NCI-H2081 (cell line): ENCODE measurements at regions not wholly inside any gene's neighbourhood (a gene's known extent, or its start where the extent isn't known, plus 50 kb on each side); places are given as distances from the start of the nearest gene placed in this dataset.
"Not testable (repeated sequence)": the region's sequence is repeated elsewhere in the genome, so short reads cannot be mapped to it uniquely, and the experiment has no call there.

Experiments used
- DNase-seq, 2 experiments: peaks; one replicate each; lab custom pipeline; 2025; lab: John Stamatoyannopoulos, UW

- no peak for DNase-seq
Measured at GRCh38 chr3:59503441-59503840, 453.6 kb upstream of the CFAP20DC start.

GRCh38 chr3:59502806-59503205, 453.0 kb upstream of the CFAP20DC start:
- no peak for DNase-seq

DNA sequence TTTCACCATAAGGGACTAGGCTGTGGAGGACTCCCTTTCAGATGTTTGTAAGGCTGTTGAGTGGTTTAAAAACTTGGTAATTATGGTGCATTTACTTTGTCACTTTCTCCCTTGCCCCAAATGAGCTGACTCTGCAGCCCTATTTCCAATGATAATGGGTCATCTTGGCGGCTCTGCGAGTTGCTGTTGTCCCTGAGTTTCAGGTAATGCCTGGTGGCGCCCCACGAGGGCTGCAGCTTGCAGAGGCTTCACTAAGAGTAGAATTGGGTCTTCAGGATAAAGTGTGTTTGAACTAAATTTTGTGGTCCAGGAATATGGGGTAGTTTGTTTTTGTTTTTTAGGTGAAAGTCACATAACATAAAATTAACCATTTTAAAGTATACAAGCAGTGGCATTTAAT, 450.1 kb upstream of the CFAP20DC start:
- no peak for DNase-seq

DNA sequence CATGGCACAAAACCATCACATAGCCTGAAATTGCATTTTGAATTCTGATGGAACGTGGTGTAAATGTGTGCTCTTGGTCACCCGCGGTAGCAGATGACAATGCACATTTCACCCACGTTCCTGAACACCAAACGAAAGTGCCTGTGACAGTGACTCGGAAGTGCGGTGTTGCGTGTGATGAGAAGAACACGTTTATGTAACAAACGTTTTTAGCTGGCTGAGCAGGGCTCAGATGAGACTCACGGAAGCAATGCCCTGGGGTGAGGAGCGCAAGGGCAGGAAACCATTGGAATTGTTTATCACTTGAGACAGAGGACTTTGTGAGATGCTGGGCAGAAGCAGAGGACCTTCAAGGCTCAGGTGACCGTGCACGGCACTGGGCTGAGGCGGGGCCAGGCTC, 449.2 kb upstream of the CFAP20DC start:
- no peak for DNase-seq

GRCh38 chr3:59496250-59496649, 446.4 kb upstream of the CFAP20DC start:
- DNase-seq = no peak

DNA sequence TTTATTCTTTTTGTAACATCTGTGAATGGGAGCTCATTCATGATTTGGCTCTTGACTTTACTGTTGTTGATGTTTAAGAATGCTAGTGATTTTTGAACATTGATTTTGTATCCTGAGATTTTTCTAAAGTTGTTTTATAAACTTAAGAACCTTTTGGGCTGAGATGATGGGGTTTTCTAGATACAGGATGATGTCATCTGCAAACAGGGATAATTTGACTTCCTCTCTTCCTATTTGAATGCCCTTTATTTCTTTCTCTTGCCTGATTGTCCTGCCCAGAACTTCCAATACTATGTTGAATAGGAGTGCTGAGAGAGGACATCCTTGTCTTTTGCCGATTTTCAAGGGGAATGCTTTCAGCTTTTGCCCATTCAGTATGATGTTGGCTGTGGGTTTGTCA, 445.1 kb upstream of the CFAP20DC start:
- DNase-seq = not testable (repeated sequence)

DNA sequence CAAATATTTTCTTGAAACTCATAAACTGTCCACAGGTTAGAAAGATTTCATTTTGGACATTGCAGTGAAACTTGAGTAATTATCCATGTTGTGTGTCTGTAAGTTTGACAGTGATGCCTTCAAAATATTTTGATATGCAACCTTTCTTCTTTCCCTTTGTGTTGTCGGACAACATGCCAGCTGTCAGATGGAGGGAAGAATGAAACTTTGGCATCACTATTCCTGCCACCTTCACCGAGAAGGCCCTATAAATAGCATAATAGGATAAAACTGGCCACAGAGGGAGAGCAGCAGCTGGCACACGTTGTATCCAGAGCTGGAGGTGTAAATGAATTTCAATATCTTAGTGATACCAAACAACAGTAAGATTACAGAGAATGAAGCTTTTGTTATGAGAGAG, 436.7 kb upstream of the CFAP20DC start:
- DNase-seq = no peak

DNA sequence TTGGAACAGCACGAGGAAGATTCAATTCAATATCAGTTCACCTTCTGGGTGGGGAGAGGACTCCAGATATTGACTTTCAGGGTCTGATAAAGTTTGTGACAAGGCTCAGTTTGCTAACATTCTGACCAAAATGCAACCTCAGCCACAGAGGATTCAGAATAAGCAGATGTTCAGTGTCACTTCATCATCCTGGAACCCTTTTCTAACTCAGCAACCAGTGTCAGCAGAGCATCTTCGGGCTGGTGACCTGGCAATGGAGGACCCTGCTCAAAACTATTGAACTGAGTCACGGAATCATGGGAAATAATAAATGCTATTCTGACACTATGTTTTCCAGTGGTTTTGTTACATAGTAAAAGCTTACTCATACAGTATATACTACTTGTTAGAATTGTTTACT, 433.4 kb upstream of the CFAP20DC start:
- no peak for DNase-seq

GRCh38 chr3:59482684-59483083, 432.9 kb upstream of the CFAP20DC start:
- DNase-seq = no peak

DNA sequence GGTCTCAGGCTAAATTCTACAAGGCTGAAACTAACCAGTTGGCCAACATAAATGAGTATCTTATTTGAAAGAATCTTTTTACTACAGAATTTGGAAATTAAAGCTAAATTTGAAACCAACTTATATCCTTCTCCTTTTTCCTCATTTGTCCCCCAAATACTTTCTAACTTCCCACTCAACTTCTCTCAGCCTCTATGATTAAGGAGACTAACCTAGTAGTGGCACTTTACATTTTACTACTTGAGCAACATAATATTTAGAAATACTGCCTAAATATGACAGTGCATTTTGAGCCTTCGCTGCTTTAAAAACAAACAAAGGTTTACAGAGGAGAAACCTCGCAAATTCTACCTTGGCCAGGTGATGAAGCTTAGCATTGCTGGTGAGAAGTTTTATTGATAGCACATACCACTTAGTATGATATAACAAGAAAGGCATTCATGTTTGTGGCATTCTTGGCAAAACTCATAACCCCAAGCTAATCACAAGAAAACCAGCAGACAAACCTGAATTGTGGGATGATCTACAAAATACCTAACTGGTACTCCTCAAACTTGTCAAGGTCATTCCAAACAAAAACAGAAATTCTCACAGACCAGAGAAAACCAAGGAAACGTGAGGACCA, 432.1 kb upstream of the CFAP20DC start:
- DNase-seq = no peak

- no peak for DNase-seq
Measured at GRCh38 chr3:59480486-59480995, 430.7 kb upstream of the CFAP20DC start.

- DNase-seq = no peak
Measured at GRCh38 chr3:59473636-59474035, 423.8 kb upstream of the CFAP20DC start.

DNA sequence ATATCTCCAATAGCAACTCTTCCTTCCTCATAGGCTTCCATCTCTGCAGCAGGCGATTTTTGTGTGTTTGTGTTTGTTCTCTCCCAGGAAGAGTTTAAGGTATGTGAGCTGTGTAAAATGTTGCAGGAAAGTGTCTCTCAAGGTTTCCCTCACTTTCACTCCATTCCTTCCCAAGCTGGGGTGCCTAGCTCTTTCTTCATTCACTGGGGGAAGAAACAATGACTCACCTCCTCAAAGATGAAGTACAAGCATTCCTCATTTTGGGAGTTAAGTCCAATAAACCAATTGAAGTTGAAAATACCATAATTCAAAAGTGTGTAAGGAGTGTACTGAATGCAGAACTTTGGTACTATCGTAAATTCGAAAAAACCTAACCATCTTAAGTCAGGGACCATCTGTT, 422.7 kb upstream of the CFAP20DC start:
- no peak for DNase-seq

- DNase-seq = no peak
Measured at GRCh38 chr3:59469948-59470723, 420.3 kb upstream of the CFAP20DC start.

DNA sequence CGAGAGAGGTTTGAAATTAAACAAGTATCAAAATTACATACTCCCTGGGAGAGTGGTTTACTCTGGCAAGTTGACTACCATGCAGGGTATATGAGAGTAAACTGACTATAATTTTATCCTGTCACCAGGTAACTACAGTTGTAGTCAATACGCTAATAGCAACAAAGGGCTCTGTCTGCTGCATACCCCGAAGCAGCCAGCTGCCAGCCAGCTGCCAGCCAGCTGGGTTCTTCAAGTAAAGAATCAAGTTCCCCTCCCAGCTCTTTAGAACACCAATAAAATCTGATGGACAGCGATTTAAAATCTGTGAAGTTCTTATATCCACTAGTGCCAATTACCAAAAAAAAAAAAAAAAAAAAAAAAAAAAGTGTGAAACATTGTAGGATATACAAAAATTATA, 417.7 kb upstream of the CFAP20DC start:
- DNase-seq = peak; percentile 68 to 89

DNA sequence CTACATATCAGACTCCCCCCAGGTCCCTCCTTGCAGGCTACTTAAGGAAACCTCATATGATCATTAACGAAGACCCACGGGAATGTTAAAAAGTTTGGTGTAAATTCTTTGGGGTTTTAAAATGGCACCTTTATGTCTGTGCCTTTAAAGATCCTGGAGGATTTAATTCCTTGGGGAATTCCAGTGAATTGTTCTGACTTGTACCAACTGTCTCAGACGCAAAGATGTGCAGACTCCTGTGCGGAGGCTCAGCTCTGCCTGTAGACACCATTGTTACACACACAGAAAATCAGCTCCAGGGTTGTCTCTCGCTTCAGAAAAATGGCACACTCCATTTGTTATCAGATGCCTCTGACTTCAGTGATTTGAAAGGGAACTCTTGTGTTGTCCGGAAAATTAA, 414.4 kb upstream of the CFAP20DC start:
- no peak for DNase-seq

- no peak for DNase-seq
Measured at GRCh38 chr3:59463253-59463652, 413.4 kb upstream of the CFAP20DC start.

DNA sequence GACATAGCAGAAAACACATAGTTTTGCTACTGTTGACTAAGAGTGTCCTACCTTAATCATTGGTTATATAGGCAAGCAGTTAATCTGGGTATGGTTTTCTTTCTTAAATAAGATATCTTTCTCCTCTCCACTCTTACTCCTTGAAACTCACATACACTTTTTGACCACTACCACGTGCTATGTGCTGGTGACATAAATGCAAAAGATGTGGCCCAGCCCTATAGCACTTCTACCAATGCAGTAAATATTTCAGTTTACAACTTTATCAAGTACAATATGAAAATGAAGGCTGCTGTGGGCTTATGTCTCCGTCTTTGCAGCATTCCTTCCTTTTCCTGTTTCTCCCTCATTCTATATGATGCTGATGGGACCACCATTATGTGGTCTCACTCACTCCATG, 410.2 kb upstream of the CFAP20DC start:
- no peak for DNase-seq

- DNase-seq = no peak
Measured at GRCh38 chr3:59456852-59457485, 407.1 kb upstream of the CFAP20DC start.

DNA sequence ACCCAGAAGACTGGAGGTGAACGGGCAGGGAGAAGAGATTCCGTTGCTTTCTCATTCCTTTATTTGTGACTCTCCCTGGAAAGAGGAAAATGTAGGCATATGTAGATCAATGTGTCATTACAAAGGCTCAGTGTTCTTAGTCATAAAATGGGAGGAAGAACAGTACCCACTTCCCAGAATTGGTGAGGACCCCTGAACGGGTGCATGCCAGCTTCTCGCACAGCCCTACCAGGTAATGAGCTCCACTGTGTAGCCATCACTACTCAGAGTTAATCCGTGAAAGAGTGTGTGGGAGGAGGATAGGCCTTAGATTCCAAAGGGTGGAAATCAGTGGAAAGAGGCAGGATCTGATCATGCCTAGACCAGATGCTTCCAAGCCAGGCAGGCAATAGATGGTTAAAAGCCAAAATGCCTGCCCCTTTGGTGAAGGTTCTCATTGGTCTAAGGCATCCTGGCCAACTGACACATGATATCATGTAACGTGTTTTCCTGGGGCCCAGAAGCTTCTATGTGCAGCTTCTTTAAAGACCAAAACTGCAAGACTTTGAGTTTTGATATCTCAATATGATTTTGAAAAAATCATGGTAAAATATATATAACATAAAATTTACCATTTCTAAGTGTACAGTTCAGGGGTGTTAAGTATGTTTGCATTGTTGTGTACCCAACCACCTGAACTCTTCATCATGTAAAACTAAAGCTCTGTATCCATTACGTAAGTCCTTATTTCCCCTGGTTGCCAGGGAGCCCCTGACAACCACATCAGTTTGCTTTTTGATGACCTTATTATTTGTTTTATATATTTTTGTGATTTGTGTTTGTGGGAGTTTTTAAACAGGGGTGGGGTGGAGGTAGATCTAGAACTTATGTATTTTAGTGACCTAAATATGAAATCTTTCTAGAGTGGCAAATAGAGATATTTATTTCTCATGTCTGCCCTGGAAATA, 402.2 kb upstream of the CFAP20DC start:
- no peak for DNase-seq

DNA sequence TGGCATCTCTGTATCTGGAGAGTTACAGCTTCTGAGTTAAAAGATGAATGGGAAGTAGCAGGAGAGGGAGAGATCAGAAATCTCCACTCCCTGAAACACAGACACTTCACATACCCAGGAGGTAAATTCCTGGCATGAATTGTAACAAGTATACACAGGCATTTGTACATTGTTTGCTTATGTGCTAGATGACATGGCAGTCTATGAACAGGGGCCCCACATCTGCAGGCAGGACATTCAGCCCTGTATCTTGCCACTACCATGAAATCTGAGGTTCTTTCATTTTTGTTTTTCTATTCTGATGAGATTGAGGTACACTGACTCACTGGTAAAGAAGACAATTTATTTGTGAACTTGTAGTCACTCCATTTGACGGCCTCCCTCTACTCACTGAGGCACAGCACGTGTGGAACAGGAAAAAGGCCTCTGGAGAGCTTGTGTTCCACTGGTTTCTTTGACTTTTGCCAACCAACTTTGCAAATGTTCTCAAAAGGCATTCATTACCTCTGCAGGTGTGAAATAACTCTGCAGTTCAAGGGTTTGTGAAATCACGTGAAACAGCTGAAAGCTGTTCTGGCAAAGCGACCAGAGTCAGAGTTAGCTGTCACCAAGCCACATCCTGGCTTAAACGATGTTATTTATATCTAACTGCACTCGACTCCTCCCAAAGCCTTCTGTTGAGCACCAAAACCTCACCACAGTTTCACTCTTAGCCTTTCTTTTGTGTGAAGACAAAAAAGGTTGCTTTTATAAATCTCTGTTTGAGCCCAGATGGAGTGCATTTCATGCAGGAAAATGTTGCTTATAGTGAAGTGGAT, 401.3 kb upstream of the CFAP20DC start:
- DNase-seq = peak in 1 of 2 experiments; percentile 38
